ENCODE measurements at regions not wholly inside any gene's neighbourhood (a gene's known extent, or its start where the extent isn't known, plus 50 kb on each side); places are given as distances from the start of the nearest gene placed in this dataset.

- no peak for TF ChIP-seq CTCF (IDR thresholded peaks at IDR 0.05)
- TF ChIP-seq POLR2A (IDR thresholded peaks at IDR 0.05): no peak
These were observed 114.7 kb downstream of the NCOR2 start for GRCh38 chr12:124452576-124453331.

Measured in right lobe of liver (tissue), 4 donors.